Trophoblast cell (in vitro differentiated cells and primary cell): ENCODE measurements at regions not wholly inside any gene's neighbourhood (a gene's known extent, or its start where the extent isn't known, plus 50 kb on each side); places are given as distances from the start of the nearest gene placed in this dataset.

Source experiments
- DNase-seq, 2 donors: peaks; one replicate each; pipeline ENCODE4 v3.0.0-alpha.2; 2016
- H2AFZ ChIP-seq: 2 replicates; pipeline ENCODE4 v1.6.1; 2013; ENCODE audit warnings: low read length, moderate library complexity, mild to moderate bottlenecking; ENCODE audit not compliant: insufficient read depth, poor library complexity
- H2AK5ac ChIP-seq: 2 replicates; pipeline ENCODE4 v1.6.1; 2013; ENCODE audit warnings: mild to moderate bottlenecking, low read length
- H2BK120ac ChIP-seq: 2 replicates; pipeline ENCODE4 v1.6.1; 2013; ENCODE audit warnings: low read length, mild to moderate bottlenecking, moderate library complexity; ENCODE audit not compliant: insufficient read depth, poor library complexity
- H2BK12ac ChIP-seq: 2 replicates; pipeline ENCODE4 v1.6.1; 2013; ENCODE audit warnings: mild to moderate bottlenecking, low read length, moderate library complexity
- H2BK5ac ChIP-seq: 2 replicates; pipeline ENCODE4 v1.6.1; 2013; ENCODE audit warnings: low read length, low read depth, moderate library complexity, mild to moderate bottlenecking; ENCODE audit not compliant: poor library complexity
- H3K14ac ChIP-seq: 2 replicates; pipeline ENCODE4 v1.6.1; 2013; ENCODE audit warnings: mild to moderate bottlenecking, low read length
- H3K18ac ChIP-seq: 2 replicates; pipeline ENCODE4 v1.6.1; 2013; ENCODE audit warnings: mild to moderate bottlenecking, low read length
- H3K23ac ChIP-seq: 2 replicates; pipeline ENCODE4 v1.6.1; 2013; ENCODE audit warnings: low read length
- H3K27ac ChIP-seq: 2 replicates; pipeline ENCODE4 v1.5.1; 2013; ENCODE audit warnings: low read depth, mild to moderate bottlenecking, inconsistent platforms, low read length, moderate library complexity
- H3K27me3 ChIP-seq: 2 replicates; pipeline ENCODE4 v1.6.1; 2013; ENCODE audit warnings: inconsistent platforms, mild to moderate bottlenecking, low read length, moderate library complexity; ENCODE audit not compliant: insufficient read depth
- H3K36me3 ChIP-seq, 2 experiments: 1 replicate in 1 of 2; 2 replicates in 1 of 2; pipeline ENCODE4 v1.6.1; 2013; ENCODE audit warnings: low read length in 2 of 2, mild to moderate bottlenecking in 2 of 2, moderate library complexity in 1 of 2; ENCODE audit not compliant: insufficient read depth in 2 of 2, control insufficient read depth in 1 of 2
- H3K4ac ChIP-seq: 2 replicates; pipeline ENCODE4 v1.6.1; 2013; ENCODE audit warnings: low read depth, mild to moderate bottlenecking, low read length, moderate library complexity
- H3K4me1 ChIP-seq, 2 experiments: 1 replicate in 1 of 2; 2 replicates in 1 of 2; pipeline ENCODE4 v1.6.1; 2013; ENCODE audit warnings: low read length in 2 of 2, mild to moderate bottlenecking in 2 of 2, moderate library complexity in 1 of 2; ENCODE audit not compliant: insufficient read depth in 2 of 2, control insufficient read depth in 1 of 2
- H3K4me2 ChIP-seq: 2 replicates; pipeline ENCODE4 v1.6.1; 2013; ENCODE audit warnings: inconsistent platforms, mild to moderate bottlenecking, low read length, moderate library complexity
- H3K4me3 ChIP-seq: 2 replicates; pipeline ENCODE4 v1.5.1; 2013; ENCODE audit warnings: mild to moderate bottlenecking, low read depth, low read length, inconsistent platforms
- H3K79me1 ChIP-seq: one replicate; pipeline ENCODE4 v1.6.1; 2013; ENCODE audit warnings: low read length
- H3K79me2 ChIP-seq: 2 replicates; pipeline ENCODE4 v1.6.1; 2013; ENCODE audit warnings: low read length, mild to moderate bottlenecking; ENCODE audit not compliant: control insufficient read depth, insufficient read depth, poor library complexity
- H3K9ac ChIP-seq: 2 replicates; pipeline ENCODE4 v1.6.1; 2013; ENCODE audit warnings: mild to moderate bottlenecking, low read length
- H3K9me3 ChIP-seq: 2 replicates; pipeline ENCODE4 v1.6.1; 2013; ENCODE audit warnings: low read depth, mild to moderate bottlenecking, control low read depth, inconsistent platforms, low read length; ENCODE audit not compliant: insufficient read depth
- H4K12ac ChIP-seq: 2 replicates; pipeline ENCODE4 v1.6.1; 2013; ENCODE audit warnings: low read depth, mild to moderate bottlenecking, low read length, moderate library complexity
- H4K8ac ChIP-seq: 2 replicates; pipeline ENCODE4 v1.6.1; 2013; ENCODE audit warnings: low read depth, mild to moderate bottlenecking, low read length, moderate library complexity
- H4K91ac ChIP-seq: one replicate; pipeline ENCODE4 v1.6.1; 2013; ENCODE audit warnings: low read depth, mild to moderate bottlenecking, low read length, moderate library complexity
- WGBS: extraction: QIAGEN DNeasy Blood & Tissue Kit; methylation state at CpG from one replicate; pipeline ENCODE4 v1.1.7; 2013; ENCODE audit warnings: missing lambda C conversion rate; ENCODE audit not compliant: insufficient read length, insufficient coverage; ENCODE audit errors: extremely low coverage; 5-methylcytosine and 5-hydroxymethylcytosine counted together

DNA sequence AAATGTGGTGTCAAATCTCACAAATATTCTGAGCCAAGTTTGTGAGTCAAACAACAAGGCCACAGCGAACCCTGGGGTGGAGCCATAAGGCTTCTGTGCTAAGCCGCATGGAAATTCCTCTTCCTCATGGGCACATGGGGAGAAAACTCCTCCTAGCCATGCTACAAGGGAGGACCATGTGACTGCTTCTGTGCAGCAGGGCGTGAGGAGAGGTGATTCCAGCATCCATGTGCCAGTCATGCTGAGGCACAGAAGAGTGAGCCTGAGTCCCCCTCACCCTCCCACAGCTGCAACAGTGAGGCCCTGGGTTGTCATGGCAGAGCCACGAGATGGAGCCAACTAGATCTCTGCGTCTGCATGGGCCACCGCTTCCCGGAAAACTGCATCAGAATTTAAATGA is 488.8 kb upstream of the RAB6C start:
- H3K27ac ChIP-seq: no peak overlapping the region
- H3K27me3 ChIP-seq: no peaks in the 10 kb centered on the region
- H2BK5ac ChIP-seq: no peak overlapping the region
- no CpG with 5 or more reads among the region's 7 CpGs for WGBS
- H3K79me1 ChIP-seq: no peaks in the 10 kb centered on the region
- H3K4me1 ChIP-seq: no peaks in the 10 kb centered on the region
- no peak overlapping the region for H4K8ac ChIP-seq
- H2BK120ac ChIP-seq: no peak overlapping the region
- no peak overlapping the region for H2BK12ac ChIP-seq
- no peak overlapping the region for H3K4ac ChIP-seq
- H3K9me3 ChIP-seq: peaks cover 2% of the 10 kb centered on the region
- H3K36me3 ChIP-seq: no peaks in the 10 kb centered on the region
- no peak overlapping the region for H2AFZ ChIP-seq
- DNase-seq: no peak
- no peak overlapping the region for H4K12ac ChIP-seq
- H3K9ac ChIP-seq: no peak overlapping the region
- no peak overlapping the region for H2AK5ac ChIP-seq
- H3K4me2 ChIP-seq: no peak overlapping the region
- H3K18ac ChIP-seq: no peak overlapping the region
- no peaks in the 10 kb centered on the region for H3K79me2 ChIP-seq
- H4K91ac ChIP-seq: no peak overlapping the region
- H3K4me3 ChIP-seq: no peak overlapping the region
- H3K23ac ChIP-seq: peak overlapping the region; percentile 63
- no peak overlapping the region for H3K14ac ChIP-seq

DNA sequence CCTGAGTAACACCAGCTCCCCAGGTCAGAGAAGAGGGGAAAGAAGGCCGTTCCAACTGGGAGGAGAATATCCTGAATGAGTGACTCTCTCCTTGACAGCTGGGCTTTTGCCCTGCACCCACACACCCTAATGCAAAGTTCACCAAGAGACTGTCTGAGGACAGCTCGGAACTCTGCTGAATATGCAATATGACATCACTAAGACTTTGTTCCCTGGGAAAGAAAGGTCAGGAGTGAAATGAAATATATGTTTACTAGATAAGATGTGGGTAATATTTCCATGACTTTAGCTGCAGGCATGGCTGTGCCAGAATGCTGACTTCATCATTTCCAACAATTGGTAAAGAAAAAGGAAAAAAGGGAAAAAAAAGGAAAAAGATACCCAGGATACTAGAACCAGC is 488.2 kb upstream of the RAB6C start:
- Histone ChIP-seq H2AK5ac (no peak overlapping the region), H3K27me3 (no peaks in the 10 kb centered on the region), H3K9me3 (peaks cover 2% of the 10 kb centered on the region), H3K14ac (no peak overlapping the region), H3K4me3 (no peak overlapping the region), H4K8ac (no peak overlapping the region), H3K23ac (no peak overlapping the region), H3K36me3 (no peaks in the 10 kb centered on the region), H3K79me1 (no peaks in the 10 kb centered on the region), H4K91ac (no peak overlapping the region), H2BK120ac (no peak overlapping the region), H2BK12ac (no peak overlapping the region), H3K79me2 (no peaks in the 10 kb centered on the region), H3K27ac (no peak overlapping the region), H3K4me2 (no peak overlapping the region), H3K18ac (no peak overlapping the region), H4K12ac (no peak overlapping the region), H3K4me1 (no peaks in the 10 kb centered on the region), H3K9ac (no peak overlapping the region), H2AFZ (no peak overlapping the region), H2BK5ac (no peak overlapping the region), H3K4ac (no peak overlapping the region)
- no CpG with 5 or more reads among the region's 2 CpGs for WGBS
- DNase-seq: no peak

DNA sequence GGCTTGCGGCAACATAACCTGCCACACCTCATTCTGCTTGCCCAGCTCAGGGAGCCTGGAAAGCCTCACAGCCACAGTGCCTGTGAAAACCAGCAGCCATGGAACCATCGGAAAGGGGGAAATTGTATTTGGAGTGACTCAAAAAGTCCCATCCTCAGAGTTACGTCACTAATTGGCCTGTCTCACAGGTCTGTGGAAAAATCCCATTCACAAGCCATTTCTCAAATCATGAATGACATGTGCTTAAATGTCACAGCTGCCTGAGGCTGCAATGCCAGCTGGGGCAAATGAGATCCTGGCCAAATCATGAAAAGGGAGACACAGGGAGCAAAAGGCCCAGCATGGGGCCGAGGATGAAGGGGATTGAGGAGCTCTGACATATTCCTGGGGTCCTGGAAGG is 486.9 kb upstream of the RAB6C start:
- Histone ChIP-seq H2AFZ (no peak overlapping the region), H2BK5ac (no peak overlapping the region)
- no CpG with 5 or more reads among the region's 4 CpGs for WGBS

GRCh38 chr2:129499747-129500146 is 479.7 kb upstream of the RAB6C start:
- Histone ChIP-seq H3K79me1 (no peaks in the 10 kb centered on the region), H3K9ac (no peak overlapping the region), H3K27me3 (no peaks in the 10 kb centered on the region), H4K12ac (no peak overlapping the region), H2AFZ (no peak overlapping the region), H3K4ac (no peak overlapping the region), H2BK120ac (no peak overlapping the region), H3K79me2 (no peaks in the 10 kb centered on the region), H3K4me2 (no peak overlapping the region), H3K18ac (no peak overlapping the region), H3K4me3 (no peak overlapping the region), H2BK12ac (no peak overlapping the region), H3K9me3 (no peaks in the 10 kb centered on the region), H3K23ac (no peak overlapping the region), H2AK5ac (no peak overlapping the region), H4K8ac (no peak overlapping the region), H3K27ac (no peak overlapping the region), H3K36me3 (no peaks in the 10 kb centered on the region), H3K4me1 (no peaks in the 10 kb centered on the region), H4K91ac (no peak overlapping the region), H3K14ac (no peak overlapping the region), H2BK5ac (no peak overlapping the region)
- no peak for DNase-seq
- WGBS: no CpG with 5 or more reads among the region's 2 CpGs

More for the DNA sequence above, 486.9 kb upstream of the RAB6C start:
- Histone ChIP-seq H3K79me1 (no peaks in the 10 kb centered on the region), H4K8ac (no peak overlapping the region), H3K4me3 (no peak overlapping the region), H3K4me2 (no peak overlapping the region), H2BK12ac (no peak overlapping the region), H3K27me3 (no peaks in the 10 kb centered on the region), H2AK5ac (no peak overlapping the region), H3K23ac (no peak overlapping the region), H3K9ac (no peak overlapping the region), H3K14ac (no peak overlapping the region), H2BK120ac (no peak overlapping the region), H3K9me3 (peaks cover 2% of the 10 kb centered on the region), H3K18ac (no peak overlapping the region), H4K91ac (no peak overlapping the region), H4K12ac (no peak overlapping the region), H3K79me2 (no peaks in the 10 kb centered on the region), H3K36me3 (no peaks in the 10 kb centered on the region), H3K4me1 (no peaks in the 10 kb centered on the region), H3K4ac (no peak overlapping the region), H3K27ac (no peak overlapping the region)
- no peak for DNase-seq
